GM12891 (cell line): ENCODE measurements at regions not wholly inside any gene's neighbourhood (a gene's known extent, or its start where the extent isn't known, plus 50 kb on each side); places are given as distances from the start of the nearest gene placed in this dataset.

Experiments used
- PAX5 ChIP-seq: IDR thresholded peaks from 2 replicates; pipeline ENCODE4 v1.6.1; 2011; ENCODE audit warnings: low read length, moderate library complexity, mild to moderate bottlenecking; ENCODE audit not compliant: insufficient read depth, severe bottlenecking
- POLR2A ChIP-seq: IDR thresholded peaks from 2 replicates; pipeline ENCODE4 v1.6.1; 2011; ENCODE audit warnings: low read depth, low read length, control low read depth
- POLR2AphosphoS5 ChIP-seq: IDR thresholded peaks from 2 replicates; pipeline ENCODE4 v1.6.1; 2011; ENCODE audit warnings: low read depth, low read length, control low read depth
- SPI1 ChIP-seq: IDR thresholded peaks from 2 replicates; pipeline ENCODE4 v1.6.1; 2011; ENCODE audit warnings: low read depth, low read length, control low read depth
- TAF1 ChIP-seq: IDR thresholded peaks from 2 replicates; pipeline ENCODE4 v1.6.1; 2011; ENCODE audit warnings: low read depth, low read length, control low read depth

GRCh38 chr4:32340591-32340990 lies 1620.4 kb downstream of the PCDH7 start:
- TF ChIP-seq POLR2A (no peak), POLR2AphosphoS5 (no peak), PAX5 (no peak), TAF1 (no peak), SPI1 (no peak)
